SK-N-MC (cell line): ENCODE measurements at regions not wholly inside any gene's neighbourhood (a gene's known extent, or its start where the extent isn't known, plus 50 kb on each side); places are given as distances from the start of the nearest gene placed in this dataset.

Experiments
- EZH2 ChIP-seq: fragments of 200-600 bp; sonication (generic); IDR thresholded peaks from one replicate; pipeline ENCODE4 v1.6.1; 2017; ENCODE audit warnings: antibody characterized with exemption
- FOXP2 ChIP-seq: optimal IDR thresholded peaks from 2 replicates; pipeline ENCODE3; 2011; ENCODE audit warnings: mild to moderate bottlenecking, moderate library complexity; ENCODE audit not compliant: insufficient read depth; ENCODE audit errors: extremely low read length, control extremely low read depth
- POLR2AphosphoS5 ChIP-seq: IDR thresholded peaks from 2 replicates; pipeline ENCODE4 v1.6.1; 2012; ENCODE audit warnings: mild to moderate bottlenecking, low read depth, low read length, borderline replicate concordance

- TF ChIP-seq POLR2AphosphoS5 = no peak
- no peak for TF ChIP-seq EZH2
- no peak for TF ChIP-seq FOXP2
These were observed 219.3 kb downstream of the CEMIP2 start for GRCh38 chr9:71549023-71549422.
